ENCODE measurements at regions not wholly inside any gene's neighbourhood (a gene's known extent, or its start where the extent isn't known, plus 50 kb on each side); places are given as distances from the start of the nearest gene placed in this dataset.

GRCh38 chr17:72031219-72031884 is 89.5 kb upstream of the SOX9 start:
- TF ChIP-seq CTCF (IDR thresholded peaks at IDR 0.05) (no peak), POLR2A (IDR thresholded peaks at IDR 0.05) (no peak), EP300 (IDR thresholded peaks at IDR 0.05) (no peak)

Data from ovary (tissue), 3 donors.